Globus pallidus (tissue), 1 donor: ENCODE measurements at regions not wholly inside any gene's neighbourhood (a gene's known extent, or its start where the extent isn't known, plus 50 kb on each side); places are given as distances from the start of the nearest gene placed in this dataset.
"Not testable (repeated sequence)": the region's sequence is repeated elsewhere in the genome, so short reads cannot be mapped to it uniquely, and the experiment has no call there.

Experiments
- DNase-seq: peaks from one replicate; pipeline ENCODE4 v3.0.0-alpha.2; 2015; ENCODE audit warnings: low spot score

GRCh38 chr11:86861810-86862209 lies 61.5 kb downstream of the PRSS23 start:
- no peak for DNase-seq

- no peak for DNase-seq
Measured at GRCh38 chr11:86863476-86863875, 63.1 kb downstream of the PRSS23 start.

- no peak for DNase-seq
Measured at GRCh38 chr11:86865436-86865835, 65.1 kb downstream of the PRSS23 start.

- DNase-seq = no peak
Measured at GRCh38 chr11:86869531-86869930, 69.2 kb downstream of the PRSS23 start.

- peak; percentile 36 for DNase-seq
Measured at GRCh38 chr11:86869966-86870570, 69.7 kb downstream of the PRSS23 start.

- DNase-seq = no peak
Measured at GRCh38 chr11:86873573-86874083, 73.3 kb downstream of the PRSS23 start.

- no peak for DNase-seq
Measured at GRCh38 chr11:86874304-86875056, 74.1 kb downstream of the PRSS23 start.

GRCh38 chr11:86876716-86877234 lies 76.4 kb downstream of the PRSS23 start:
- DNase-seq = no peak

- no peak for DNase-seq
Measured at GRCh38 chr11:86877503-86877902, 77.2 kb downstream of the PRSS23 start.

- not testable (repeated sequence) for DNase-seq
Measured at GRCh38 chr11:86879241-86879640, 76.0 kb downstream of the FZD4 start.

GRCh38 chr11:86885311-86885710 lies 69.9 kb downstream of the FZD4 start:
- DNase-seq = no peak

GRCh38 chr11:86888164-86889000 lies 66.8 kb downstream of the FZD4 start:
- no peak for DNase-seq

GRCh38 chr11:86889001-86889341 lies 66.2 kb downstream of the FZD4 start:
- DNase-seq = no peak

- DNase-seq = no peak
Measured at GRCh38 chr11:86891036-86891435, 64.2 kb downstream of the FZD4 start.

- no peak for DNase-seq
Measured at GRCh38 chr11:86893235-86893634, 62.0 kb downstream of the FZD4 start.
